DND-41 (cell line): ENCODE measurements at regions not wholly inside any gene's neighbourhood (a gene's known extent, or its start where the extent isn't known, plus 50 kb on each side); places are given as distances from the start of the nearest gene placed in this dataset.

Experiments
- ATAC-seq: fragments of 200-7000 bp; cut with Tn5 transposase; 3 replicates; pipeline ENCODE4 v1.9.1; 2021; ENCODE audit warnings: low read depth; ENCODE audit not compliant: insufficient read depth
- DNase-seq: peaks from one replicate; pipeline ENCODE4 v3.0.0-alpha.2; 2020
- H2AFZ ChIP-seq: 2 replicates; pipeline ENCODE4 v1.6.0; 2012; ENCODE audit warnings: low read depth, low read length
- H3K27ac ChIP-seq: 2 replicates; pipeline ENCODE4 v1.5.1; 2012; ENCODE audit warnings: low read length, inconsistent platforms
- H3K27me3 ChIP-seq: fragments of 200-600 bp; sonication (generic); 2 replicates; pipeline ENCODE4 v1.6.0; 2012; ENCODE audit warnings: low read length, mild to moderate bottlenecking, inconsistent platforms; ENCODE audit not compliant: insufficient read depth, poor library complexity
- H3K36me3 ChIP-seq: 2 replicates; pipeline ENCODE4 v1.5.1; 2012; ENCODE audit warnings: low read length, inconsistent platforms; ENCODE audit not compliant: insufficient read depth
- H3K4me1 ChIP-seq: 2 replicates; pipeline ENCODE4 v1.5.1; 2012; ENCODE audit warnings: mild to moderate bottlenecking, low read length; ENCODE audit not compliant: insufficient read depth
- H3K4me2 ChIP-seq: 2 replicates; pipeline ENCODE4 v1.6.0; 2012; ENCODE audit warnings: mild to moderate bottlenecking, moderate library complexity, low read length, inconsistent platforms; ENCODE audit not compliant: insufficient read depth
- H3K4me3 ChIP-seq, 2 experiments: fragments of 200-600 bp in 1 of 2; shearing (Covaris generic) in 1 of 2; 2 replicates each; pipeline ENCODE4 v1.5.1; 2012 to 2016; ENCODE audit warnings: inconsistent platforms in 2 of 2, low read length in 2 of 2, mild to moderate bottlenecking in 2 of 2, low read depth in 1 of 2, moderate library complexity in 1 of 2
- H3K79me2 ChIP-seq: 2 replicates; pipeline ENCODE4 v1.6.0; 2012; ENCODE audit warnings: low read length, inconsistent platforms; ENCODE audit not compliant: insufficient read depth
- H3K9ac ChIP-seq: 2 replicates; pipeline ENCODE4 v1.6.0; 2012; ENCODE audit warnings: low read depth, mild to moderate bottlenecking, inconsistent platforms, low read length, moderate library complexity
- H3K9me3 ChIP-seq: 2 replicates; pipeline ENCODE4 v1.5.1; 2012; ENCODE audit warnings: low read length, moderate library complexity, mild to moderate bottlenecking, inconsistent platforms; ENCODE audit not compliant: insufficient read depth, severe bottlenecking
- H4K20me1 ChIP-seq: 2 replicates; pipeline ENCODE4 v1.6.0; 2012; ENCODE audit warnings: low read length; ENCODE audit not compliant: insufficient read depth
- EZH2 ChIP-seq: IDR thresholded peaks from 3 replicates; pipeline ENCODE4 v1.6.1; 2012; ENCODE audit warnings: borderline replicate concordance, low read depth, mild to moderate bottlenecking, moderate library complexity, low read length, inconsistent platforms; ENCODE audit not compliant: severe bottlenecking
- TF ChIP-seq, protein P1 (sequence below): IDR thresholded peaks from 2 replicates; pipeline ENCODE4 v1.5.1; 2012; ENCODE audit warnings: borderline replicate concordance, low read length, moderate library complexity, mild to moderate bottlenecking; ENCODE audit not compliant: poor library complexity, severe bottlenecking; ENCODE audit errors: extremely low read depth

DNA sequence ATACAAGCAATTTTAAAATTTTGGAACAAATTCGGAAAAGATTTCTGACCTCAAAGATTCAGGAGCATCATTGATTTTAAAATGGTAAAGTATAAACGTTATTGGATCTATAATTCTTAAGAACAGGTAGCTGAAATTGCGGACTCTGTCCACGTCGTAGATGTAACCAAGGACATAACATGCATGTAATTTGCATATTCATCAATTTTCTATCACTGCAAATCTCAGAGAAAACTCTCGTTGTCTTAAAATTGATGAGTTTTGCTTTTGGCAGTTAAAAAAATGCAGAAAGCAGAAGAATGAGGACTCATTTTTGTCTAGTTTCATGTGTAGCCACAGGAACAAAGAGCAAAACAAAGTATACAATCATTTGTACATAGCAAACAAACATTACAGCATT lies 1094.4 kb downstream of the SI start:
- no peaks in the 10 kb centered on the region for H3K4me1 ChIP-seq
- no peak overlapping the region for H3K27ac ChIP-seq
- no peaks in the 10 kb centered on the region for H3K9me3 ChIP-seq
- no peak overlapping the region for H3K9ac ChIP-seq
- H2AFZ ChIP-seq: no peak overlapping the region
- no peak for DNase-seq
- H3K4me2 ChIP-seq: no peak overlapping the region
- H4K20me1 ChIP-seq: no peaks in the 10 kb centered on the region
- no peak for TF ChIP-seq EZH2
- TF ChIP-seq, protein P1, sequence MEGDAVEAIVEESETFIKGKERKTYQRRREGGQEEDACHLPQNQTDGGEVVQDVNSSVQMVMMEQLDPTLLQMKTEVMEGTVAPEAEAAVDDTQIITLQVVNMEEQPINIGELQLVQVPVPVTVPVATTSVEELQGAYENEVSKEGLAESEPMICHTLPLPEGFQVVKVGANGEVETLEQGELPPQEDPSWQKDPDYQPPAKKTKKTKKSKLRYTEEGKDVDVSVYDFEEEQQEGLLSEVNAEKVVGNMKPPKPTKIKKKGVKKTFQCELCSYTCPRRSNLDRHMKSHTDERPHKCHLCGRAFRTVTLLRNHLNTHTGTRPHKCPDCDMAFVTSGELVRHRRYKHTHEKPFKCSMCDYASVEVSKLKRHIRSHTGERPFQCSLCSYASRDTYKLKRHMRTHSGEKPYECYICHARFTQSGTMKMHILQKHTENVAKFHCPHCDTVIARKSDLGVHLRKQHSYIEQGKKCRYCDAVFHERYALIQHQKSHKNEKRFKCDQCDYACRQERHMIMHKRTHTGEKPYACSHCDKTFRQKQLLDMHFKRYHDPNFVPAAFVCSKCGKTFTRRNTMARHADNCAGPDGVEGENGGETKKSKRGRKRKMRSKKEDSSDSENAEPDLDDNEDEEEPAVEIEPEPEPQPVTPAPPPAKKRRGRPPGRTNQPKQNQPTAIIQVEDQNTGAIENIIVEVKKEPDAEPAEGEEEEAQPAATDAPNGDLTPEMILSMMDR: no peak
- no peaks in the 10 kb centered on the region for H3K27me3 ChIP-seq
- H3K79me2 ChIP-seq: no peaks in the 10 kb centered on the region
- no peak overlapping the region for H3K4me3 ChIP-seq
- H3K36me3 ChIP-seq: no peaks in the 10 kb centered on the region
- ATAC-seq: no peak

DNA sequence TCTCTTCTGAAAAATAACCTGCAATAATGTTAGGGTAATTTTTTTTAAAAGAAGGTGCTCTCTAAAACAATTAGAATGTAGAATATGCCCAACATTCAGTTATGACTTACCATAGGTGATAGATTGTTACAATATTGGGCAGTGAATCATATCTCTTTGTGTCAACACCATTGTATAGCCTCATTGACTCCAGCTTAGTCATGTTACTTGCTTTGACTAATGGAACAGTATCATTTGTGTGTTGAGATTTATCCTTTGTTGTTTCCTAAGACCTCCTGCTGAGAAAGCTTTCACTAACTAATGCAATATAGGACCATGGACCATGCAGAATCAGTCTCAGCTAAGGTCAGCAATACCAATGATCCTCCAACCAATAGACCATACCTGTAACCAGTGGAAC lies 1106.4 kb downstream of the SI start:
- H3K79me2 ChIP-seq: no peaks in the 10 kb centered on the region
- no peak overlapping the region for H2AFZ ChIP-seq
- DNase-seq: no peak
- H3K27ac ChIP-seq: no peak overlapping the region
- H3K36me3 ChIP-seq: no peaks in the 10 kb centered on the region
- no peaks in the 10 kb centered on the region for H3K9me3 ChIP-seq
- H3K4me3 ChIP-seq: no peak overlapping the region
- no peaks in the 10 kb centered on the region for H3K4me1 ChIP-seq
- no peaks in the 10 kb centered on the region for H3K27me3 ChIP-seq
- H4K20me1 ChIP-seq: no peaks in the 10 kb centered on the region
- no peak for TF ChIP-seq EZH2
- TF ChIP-seq, protein P1: no peak
- ATAC-seq: no peak
- no peak overlapping the region for H3K4me2 ChIP-seq
- no peak overlapping the region for H3K9ac ChIP-seq

DNA sequence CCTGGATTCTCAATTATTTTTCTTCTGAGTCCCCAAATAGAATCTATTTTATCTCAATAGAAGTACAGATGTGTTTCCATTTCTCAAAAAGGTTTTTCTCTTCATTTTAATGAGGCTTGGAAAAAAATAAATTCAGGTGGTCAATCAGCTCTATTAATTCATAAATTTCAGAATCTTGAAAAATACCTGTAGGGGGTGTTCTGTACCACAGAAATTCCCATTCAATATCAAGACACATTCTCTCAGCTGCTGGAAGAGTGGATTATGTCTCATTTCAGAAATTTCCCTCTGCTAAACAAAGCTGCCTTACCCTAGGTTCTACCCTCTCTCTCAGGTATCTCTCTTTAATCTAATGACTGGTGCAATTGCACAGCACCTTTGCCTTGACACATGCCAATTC lies 1121.2 kb downstream of the SI start:
- ATAC-seq (no peak), DNase-seq (no peak)
- Histone ChIP-seq H2AFZ (no peak overlapping the region), H3K27me3 (no peaks in the 10 kb centered on the region), H4K20me1 (no peaks in the 10 kb centered on the region), H3K79me2 (no peaks in the 10 kb centered on the region), H3K4me3 (no peak overlapping the region), H3K4me2 (no peak overlapping the region), H3K36me3 (no peaks in the 10 kb centered on the region), H3K4me1 (no peaks in the 10 kb centered on the region), H3K27ac (no peak overlapping the region), H3K9me3 (no peaks in the 10 kb centered on the region), H3K9ac (no peak overlapping the region)
- TF ChIP-seq EZH2: no peak
- TF ChIP-seq, protein P1: peak; percentile 7

DNA sequence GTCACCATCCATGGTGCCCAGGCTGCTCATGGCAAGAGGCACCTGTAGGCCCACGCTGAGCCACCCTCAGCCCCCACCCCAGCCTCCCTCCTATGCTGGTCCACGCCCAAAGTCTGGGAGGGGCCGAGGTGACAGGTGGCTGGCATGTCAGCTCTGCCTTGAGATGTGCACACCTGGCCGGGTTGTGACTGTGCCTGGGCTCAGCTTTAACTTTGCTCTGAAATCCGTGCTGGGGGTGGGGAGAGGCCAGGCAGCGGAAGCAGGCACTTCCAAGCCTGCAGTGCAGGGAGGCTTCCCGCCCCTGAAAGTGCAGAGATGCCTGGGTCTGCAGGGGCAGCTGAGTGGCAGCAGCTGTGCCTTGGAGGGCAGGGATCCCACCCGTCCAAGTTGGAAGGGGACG lies 1124.8 kb downstream of the SI start:
- Histone ChIP-seq H3K4me3 (no peak overlapping the region), H4K20me1 (no peaks in the 10 kb centered on the region)

More for the DNA sequence above, 1124.8 kb downstream of the SI start:
- H3K27me3 ChIP-seq: no peaks in the 10 kb centered on the region
- no peak overlapping the region for H3K4me2 ChIP-seq
- DNase-seq (no peak), ATAC-seq (no peak)
- TF ChIP-seq EZH2: no peak
- TF ChIP-seq, protein P1: no peak
- H3K36me3 ChIP-seq: no peaks in the 10 kb centered on the region
- no peak overlapping the region for H3K27ac ChIP-seq
- no peak overlapping the region for H3K9ac ChIP-seq
- no peaks in the 10 kb centered on the region for H3K79me2 ChIP-seq
- no peaks in the 10 kb centered on the region for H3K9me3 ChIP-seq
- H2AFZ ChIP-seq: no peak overlapping the region
- no peaks in the 10 kb centered on the region for H3K4me1 ChIP-seq
